NCI-H1105 treated with DMSO at 0.1 percent for 48 hours (cell line): ENCODE measurements at regions not wholly inside any gene's neighbourhood (a gene's known extent, or its start where the extent isn't known, plus 50 kb on each side); places are given as distances from the start of the nearest gene placed in this dataset.
A peak's percentile ranks its signal among the peaks of the same experiment; 100 is the strongest.
"Not testable (repeated sequence)": the region's sequence is repeated elsewhere in the genome, so short reads cannot be mapped to it uniquely, and the experiment has no call there.

Source experiments
- DNase-seq: peaks from one replicate; lab custom pipeline; 2025; lab: John Stamatoyannopoulos, UW

- no peak for DNase-seq
Measured at GRCh38 chr17:68700421-68700820, 99.3 kb upstream of the FAM20A start.

DNA sequence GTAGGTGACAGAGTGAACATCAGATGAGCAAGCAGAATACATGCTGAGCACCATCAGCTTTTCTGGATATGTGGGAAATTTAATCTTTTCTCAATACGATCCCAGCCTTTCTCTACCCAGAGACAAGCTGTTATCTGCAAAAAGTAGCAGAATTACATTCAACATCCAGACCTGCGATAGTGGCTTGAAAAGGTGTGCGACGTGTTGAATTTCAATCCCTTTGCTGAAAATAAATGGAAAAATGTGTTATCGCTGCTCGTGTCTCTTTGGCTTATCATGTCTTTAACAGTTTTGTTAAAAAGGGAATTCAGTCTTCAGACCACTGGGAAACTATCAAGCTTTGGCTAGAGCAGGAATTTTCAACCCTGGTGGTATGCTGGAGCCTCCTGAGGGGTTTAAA, 98.8 kb upstream of the FAM20A start:
- no peak for DNase-seq

GRCh38 chr17:68698746-68699145, 97.6 kb upstream of the FAM20A start:
- DNase-seq = no peak

DNA sequence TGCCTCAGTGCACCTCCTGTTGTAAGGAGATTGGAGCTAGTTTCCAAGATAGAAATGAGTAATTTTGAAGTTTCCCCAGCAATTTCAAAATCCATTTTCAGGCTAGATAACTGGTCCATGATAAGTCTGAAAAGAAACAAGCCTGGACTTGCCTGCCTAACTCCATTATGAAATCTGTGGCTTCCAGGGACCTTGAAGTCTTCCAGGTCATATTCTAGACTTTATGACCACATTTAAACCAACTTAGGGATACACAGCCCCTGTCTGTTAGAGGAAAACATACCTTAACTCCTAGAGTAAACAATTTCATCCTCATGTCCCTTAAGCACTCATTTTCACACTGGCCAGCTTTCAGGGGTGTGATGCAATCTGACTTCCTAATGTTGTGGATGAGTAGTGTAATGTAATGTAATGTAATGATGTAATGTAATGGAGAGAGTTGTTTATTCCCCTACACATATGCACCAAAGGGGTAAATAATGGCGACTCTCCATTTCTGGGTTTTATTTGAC, 96.7 kb upstream of the FAM20A start:
- DNase-seq = no peak

GRCh38 chr17:68695659-68696058, 94.5 kb upstream of the FAM20A start:
- no peak for DNase-seq

DNA sequence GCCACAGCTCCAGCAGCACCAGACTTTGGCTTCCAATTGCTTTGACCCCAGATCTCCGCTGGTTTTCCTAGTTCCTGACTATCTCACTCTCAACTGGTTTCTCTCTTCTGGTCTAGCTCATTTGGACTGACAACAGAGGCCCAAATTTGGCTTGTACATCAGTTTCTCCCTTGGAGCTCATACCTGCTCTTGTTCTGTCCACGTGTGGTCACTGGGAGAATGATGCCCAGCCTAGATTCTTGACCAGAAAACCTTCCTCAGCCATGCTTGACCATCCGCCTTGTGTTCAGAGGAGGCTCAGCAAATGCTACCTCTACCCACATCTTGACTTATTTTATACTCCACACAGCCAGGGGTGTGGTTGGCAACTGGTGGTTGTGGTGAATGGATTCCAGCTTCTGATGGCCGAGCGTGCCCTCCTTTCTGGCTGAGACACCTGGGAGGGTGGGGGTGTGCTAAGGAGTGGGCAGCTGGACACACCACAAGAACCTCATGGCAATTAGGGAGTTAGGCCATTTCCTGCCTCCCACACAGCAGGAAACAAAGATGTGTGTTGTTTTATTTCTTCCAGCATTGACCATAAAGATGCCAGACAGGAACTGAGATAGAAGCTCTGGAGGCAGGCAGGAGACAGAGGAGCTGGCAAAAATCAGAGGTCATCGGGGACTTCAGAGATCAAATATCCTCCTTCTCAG, 93.8 kb upstream of the FAM20A start:
- DNase-seq = no peak

GRCh38 chr17:68693896-68694295, 92.7 kb upstream of the FAM20A start:
- no peak for DNase-seq

- DNase-seq = no peak
Measured at GRCh38 chr17:68693466-68693865, 92.3 kb upstream of the FAM20A start.

DNA sequence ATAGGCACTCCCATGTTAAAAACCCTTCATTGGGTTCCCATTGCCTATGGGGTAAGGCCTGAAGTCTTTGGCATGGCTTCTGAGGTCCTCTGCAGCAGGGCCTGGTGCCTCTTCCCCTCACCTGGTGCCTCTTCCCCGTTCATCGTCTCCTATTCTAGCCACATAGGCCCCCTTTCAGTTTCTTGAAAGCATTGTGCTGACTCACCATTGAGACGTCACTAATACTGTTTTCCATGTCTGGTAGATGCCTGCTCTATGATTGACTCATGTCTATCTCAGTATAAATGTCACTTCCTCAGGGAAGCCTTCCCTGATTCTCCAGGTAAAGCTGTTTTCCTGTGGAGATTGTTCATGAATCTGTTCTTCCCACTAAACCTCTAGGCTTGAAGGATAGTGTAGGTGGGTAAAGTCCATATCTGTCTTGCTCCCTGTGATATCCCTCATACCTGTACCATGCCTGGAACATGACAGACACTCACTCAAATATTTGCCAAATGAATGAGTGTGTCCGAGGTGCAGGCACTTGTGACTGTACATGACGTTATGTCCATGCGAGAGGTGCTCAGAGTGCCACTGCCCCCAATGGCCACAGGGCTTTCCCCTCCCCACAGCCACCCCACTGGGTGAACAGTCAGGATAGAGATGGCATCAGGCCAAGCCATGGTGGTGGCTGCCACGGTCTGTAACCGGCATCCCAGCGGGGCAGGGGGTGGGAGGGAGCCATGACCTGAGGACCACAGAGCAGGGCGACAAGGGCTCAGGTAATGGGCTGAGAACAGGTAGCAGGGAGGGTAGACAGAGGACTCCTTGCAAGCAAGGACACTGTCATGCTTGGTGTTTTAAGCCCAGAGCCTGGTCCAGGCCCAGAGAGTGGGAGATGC, 85.2 kb upstream of the FAM20A start:
- no peak for DNase-seq

GRCh38 chr17:68684949-68685357, 83.8 kb upstream of the FAM20A start:
- no peak for DNase-seq

DNA sequence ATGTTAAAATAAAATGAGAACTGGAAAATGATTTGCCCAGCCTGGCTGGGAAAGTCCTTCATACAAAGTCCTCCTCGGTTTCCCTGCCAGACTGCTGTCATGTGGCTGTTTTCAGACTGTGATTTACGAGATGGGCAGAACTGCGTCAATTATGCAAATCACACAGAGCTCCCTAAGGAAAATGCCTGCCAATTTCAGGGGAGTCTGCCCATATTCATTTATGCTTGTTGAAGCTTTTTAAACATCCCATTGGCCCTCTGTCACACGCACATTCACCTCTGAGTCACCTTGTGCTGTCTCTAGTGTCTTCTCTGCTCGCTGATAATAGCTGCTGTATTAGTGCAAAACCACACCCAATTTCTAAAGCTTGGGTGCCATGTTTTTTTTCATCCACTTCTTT, 81.7 kb upstream of the FAM20A start:
- DNase-seq = peak; percentile 91

GRCh38 chr17:68679882-68680281, 78.7 kb upstream of the FAM20A start:
- DNase-seq = no peak

- DNase-seq = no peak
Measured at GRCh38 chr17:68676856-68677255, 75.7 kb upstream of the FAM20A start.

GRCh38 chr17:68675723-68676122, 74.6 kb upstream of the FAM20A start:
- no peak for DNase-seq

DNA sequence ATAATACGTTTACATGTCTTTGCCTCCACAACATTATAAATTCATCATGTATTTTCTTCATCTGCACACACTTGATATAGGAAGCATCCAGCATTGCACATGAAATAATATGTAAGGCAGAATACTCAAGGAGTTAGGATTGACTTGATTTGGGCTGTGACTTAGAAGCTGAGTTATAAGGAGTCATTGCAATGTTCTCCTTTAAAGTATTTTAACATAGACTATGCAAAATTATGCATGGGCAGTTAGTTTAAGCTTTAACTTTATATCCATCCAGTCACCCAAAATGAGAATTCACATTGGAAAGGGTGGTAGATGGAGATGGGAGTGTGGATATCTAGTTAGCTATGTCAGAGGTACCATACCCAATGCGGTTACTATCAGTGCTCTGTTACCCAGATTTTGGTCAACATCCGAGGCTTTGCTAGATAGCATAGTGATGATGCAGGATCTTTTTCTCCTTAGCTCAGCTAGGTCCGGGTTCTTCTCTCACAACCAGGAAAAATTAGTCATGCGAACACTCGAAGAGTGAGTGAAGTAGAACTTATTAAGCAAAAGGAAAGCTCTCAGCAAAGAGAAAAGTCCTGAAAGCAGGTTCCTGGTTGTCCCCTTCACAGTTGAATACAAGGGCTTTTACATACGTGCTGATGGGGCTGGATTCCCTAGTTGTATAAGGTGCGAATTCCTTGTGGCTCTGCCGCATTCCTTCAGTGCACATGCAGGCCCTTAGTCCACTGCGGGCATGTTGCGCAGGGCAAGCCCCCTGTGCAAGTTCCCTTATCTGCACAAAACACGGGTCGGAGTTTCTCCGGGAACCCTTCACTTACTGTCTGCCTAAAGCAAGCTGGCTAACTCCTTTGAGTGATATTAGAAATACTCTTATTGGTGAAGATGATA, 73.1 kb upstream of the FAM20A start:
- DNase-seq = no peak

- DNase-seq = peak; percentile 32
Measured at GRCh38 chr17:68670967-68671693, 70.0 kb upstream of the FAM20A start.

- not testable (repeated sequence) for DNase-seq
Measured at GRCh38 chr17:68666438-68666837, 65.3 kb upstream of the FAM20A start.

GRCh38 chr17:68665373-68665772, 64.2 kb upstream of the FAM20A start:
- no peak for DNase-seq

GRCh38 chr17:68662479-68662878, 61.3 kb upstream of the FAM20A start:
- DNase-seq = no peak

- DNase-seq = no peak
Measured at GRCh38 chr17:68662037-68662432, 60.9 kb upstream of the FAM20A start.

DNA sequence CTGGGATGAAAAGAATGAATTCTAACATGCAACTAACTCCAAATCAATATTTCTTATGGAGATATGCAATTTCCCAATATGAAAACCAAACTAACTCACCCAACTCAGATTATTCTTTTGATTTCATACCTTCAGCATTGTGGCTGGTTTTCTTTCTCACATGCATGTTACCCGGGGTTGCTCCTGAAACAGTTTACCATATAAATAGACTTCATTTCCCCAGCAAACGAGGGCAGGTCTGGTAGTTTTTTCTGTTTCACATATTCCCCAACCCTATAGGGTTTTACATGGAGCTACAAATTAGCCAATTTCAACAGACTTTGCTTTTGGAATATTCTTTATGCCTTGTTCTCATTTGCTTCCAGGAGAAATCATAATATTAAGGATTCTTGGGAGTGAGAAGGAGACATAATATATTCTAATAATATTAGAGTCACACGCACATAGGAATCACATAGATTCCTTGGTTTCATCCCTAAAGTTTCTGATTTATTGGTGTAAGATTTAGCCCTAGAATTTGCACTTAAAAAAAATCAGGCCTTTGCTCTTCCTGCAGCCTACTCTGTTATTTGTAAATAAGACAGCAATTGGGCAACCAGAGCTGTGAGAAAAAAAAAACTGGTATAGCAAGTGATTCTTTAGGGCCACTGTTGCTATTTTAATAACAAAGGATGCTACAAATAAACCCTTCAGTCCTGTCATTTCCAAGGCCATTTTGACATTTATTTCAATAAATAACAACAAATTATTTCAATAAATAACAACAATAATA, 60.3 kb upstream of the FAM20A start:
- DNase-seq = no peak
